Vagina (tissue), 2 donors: ENCODE measurements at regions not wholly inside any gene's neighbourhood (a gene's known extent, or its start where the extent isn't known, plus 50 kb on each side); places are given as distances from the start of the nearest gene placed in this dataset.
"Not testable (repeated sequence)": the region's sequence is repeated elsewhere in the genome, so short reads cannot be mapped to it uniquely, and the experiment has no call there.

ENCODE experiments used
- DNase-seq, 2 donors: peaks; one replicate each; pipeline ENCODE4 v3.0.0-alpha.2; 2017; ENCODE audit errors: extremely low spot score in 2 of 2
- H3K27ac ChIP-seq: fragments of 200-600 bp; sonication (generic); one replicate; pipeline ENCODE4 v1.5.1; 2019
- H3K27me3 ChIP-seq: fragments of 200-600 bp; sonication (generic); one replicate; pipeline ENCODE4 v1.5.1; 2019
- H3K36me3 ChIP-seq, 2 donors: fragments of 200-600 bp; sonication (generic); one replicate each; pipeline ENCODE4 v1.5.1; 2017 to 2019
- H3K4me1 ChIP-seq: fragments of 200-600 bp; sonication (generic); one replicate; pipeline ENCODE4 v1.5.1; 2019
- H3K4me3 ChIP-seq, 2 donors: fragments of 200-600 bp; sonication (generic); 1 replicate in 1 of 2; 2 replicates in 1 of 2; pipeline ENCODE4 v1.5.1; 2016 to 2019
- H3K9me3 ChIP-seq: fragments of 200-600 bp; sonication (generic); one replicate; pipeline ENCODE4 v1.5.1; 2019
- POLR2A ChIP-seq, 2 donors: fragments of 450-650 bp; IDR thresholded peaks; one replicate each; pipeline ENCODE4 v1.6.1; 2017; ENCODE audit warnings: antibody characterized with exemption in 2 of 2, mild to moderate bottlenecking in 2 of 2, moderate library complexity in 2 of 2
- POLR2AphosphoS5 ChIP-seq, 2 donors: sonication (generic); formaldehyde crosslinking; IDR thresholded peaks; one replicate each; pipeline ENCODE4 v1.9.0; 2017; ENCODE audit warnings: antibody characterized with exemption in 2 of 2, mild to moderate bottlenecking in 2 of 2, low read depth in 1 of 2; ENCODE audit not compliant: insufficient read depth in 1 of 2
- intact Hi-C: fragments of 100-400 bp; cut with DNase I; formaldehyde crosslinking; loops from one replicate; pipeline ENCODE4 v1.15.1; 2023
- TF ChIP-seq, protein P1 (sequence below), 3 experiments: fragments of 450-650 bp in 2 of 3; fragments of 200-600 bp in 1 of 3; sonication (generic) in 1 of 3; IDR thresholded peaks; one replicate each; pipeline ENCODE4 v1.5.1; 2017 to 2019; ENCODE audit warnings: antibody characterized with exemption in 3 of 3, mild to moderate bottlenecking in 2 of 3, moderate library complexity in 2 of 3

GRCh38 chr11:96524475-96524874 lies 134.7 kb downstream of the JRKL start:
- intact Hi-C loops = no loop called here
- Histone ChIP-seq H3K36me3 (no peaks in the 10 kb centered on the region), H3K4me3 (no peak overlapping the region)

GRCh38 chr11:96530473-96530872 lies 140.7 kb downstream of the JRKL start:
- Histone ChIP-seq H3K4me1 (no peaks in the 10 kb centered on the region), H3K27me3 (no peaks in the 10 kb centered on the region), H3K27ac (no peak overlapping the region), H3K4me3 (no peak overlapping the region), H3K36me3 (no peaks in the 10 kb centered on the region), H3K9me3 (no peaks in the 10 kb centered on the region)
- intact Hi-C loops = no loop called here
- TF ChIP-seq POLR2A (IDR thresholded peaks at IDR 0.05) (no peak), POLR2AphosphoS5 (IDR thresholded peaks at IDR 0.05; ENCODE audit: insufficient read depth in 1 of 2, low read depth in 1 of 2) (no peak)
- TF ChIP-seq, protein P1, sequence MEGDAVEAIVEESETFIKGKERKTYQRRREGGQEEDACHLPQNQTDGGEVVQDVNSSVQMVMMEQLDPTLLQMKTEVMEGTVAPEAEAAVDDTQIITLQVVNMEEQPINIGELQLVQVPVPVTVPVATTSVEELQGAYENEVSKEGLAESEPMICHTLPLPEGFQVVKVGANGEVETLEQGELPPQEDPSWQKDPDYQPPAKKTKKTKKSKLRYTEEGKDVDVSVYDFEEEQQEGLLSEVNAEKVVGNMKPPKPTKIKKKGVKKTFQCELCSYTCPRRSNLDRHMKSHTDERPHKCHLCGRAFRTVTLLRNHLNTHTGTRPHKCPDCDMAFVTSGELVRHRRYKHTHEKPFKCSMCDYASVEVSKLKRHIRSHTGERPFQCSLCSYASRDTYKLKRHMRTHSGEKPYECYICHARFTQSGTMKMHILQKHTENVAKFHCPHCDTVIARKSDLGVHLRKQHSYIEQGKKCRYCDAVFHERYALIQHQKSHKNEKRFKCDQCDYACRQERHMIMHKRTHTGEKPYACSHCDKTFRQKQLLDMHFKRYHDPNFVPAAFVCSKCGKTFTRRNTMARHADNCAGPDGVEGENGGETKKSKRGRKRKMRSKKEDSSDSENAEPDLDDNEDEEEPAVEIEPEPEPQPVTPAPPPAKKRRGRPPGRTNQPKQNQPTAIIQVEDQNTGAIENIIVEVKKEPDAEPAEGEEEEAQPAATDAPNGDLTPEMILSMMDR (IDR thresholded peaks at IDR 0.05) = no peak
- DNase-seq = no peak

More at GRCh38 chr11:96524475-96524874, 134.7 kb downstream of the JRKL start:
- H3K27ac ChIP-seq = no peak overlapping the region
- no peaks in the 10 kb centered on the region for H3K27me3 ChIP-seq
- no peak for TF ChIP-seq POLR2AphosphoS5 (IDR thresholded peaks at IDR 0.05; ENCODE audit: insufficient read depth in 1 of 2, low read depth in 1 of 2)
- TF ChIP-seq POLR2A (IDR thresholded peaks at IDR 0.05) = no peak
- TF ChIP-seq, protein P1 (IDR thresholded peaks at IDR 0.05) = no peak
- no peaks in the 10 kb centered on the region for H3K9me3 ChIP-seq
- no peak for DNase-seq
- no peaks in the 10 kb centered on the region for H3K4me1 ChIP-seq

DNA sequence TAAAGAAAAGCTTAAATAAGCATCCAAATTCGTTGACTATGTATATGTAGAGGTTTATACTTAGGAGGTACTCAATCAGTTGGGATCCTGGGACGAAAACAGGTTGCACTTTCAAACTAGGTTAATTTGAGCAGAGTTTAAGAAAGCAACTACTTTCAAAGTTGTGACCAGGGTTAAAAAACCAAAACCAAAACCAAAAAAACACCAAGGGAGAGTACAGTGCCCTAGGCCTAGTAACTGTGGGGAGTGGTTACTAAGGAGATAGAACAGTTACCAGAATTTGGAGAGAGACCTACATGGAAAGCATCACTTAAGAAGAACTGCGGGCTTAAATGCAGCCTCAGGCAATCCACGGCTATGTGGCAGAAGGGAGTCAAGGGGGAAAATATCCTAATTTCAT lies 148.3 kb downstream of the JRKL start:
- Histone ChIP-seq H3K9me3 (no peaks in the 10 kb centered on the region), H3K4me3 (no peak overlapping the region)

DNA sequence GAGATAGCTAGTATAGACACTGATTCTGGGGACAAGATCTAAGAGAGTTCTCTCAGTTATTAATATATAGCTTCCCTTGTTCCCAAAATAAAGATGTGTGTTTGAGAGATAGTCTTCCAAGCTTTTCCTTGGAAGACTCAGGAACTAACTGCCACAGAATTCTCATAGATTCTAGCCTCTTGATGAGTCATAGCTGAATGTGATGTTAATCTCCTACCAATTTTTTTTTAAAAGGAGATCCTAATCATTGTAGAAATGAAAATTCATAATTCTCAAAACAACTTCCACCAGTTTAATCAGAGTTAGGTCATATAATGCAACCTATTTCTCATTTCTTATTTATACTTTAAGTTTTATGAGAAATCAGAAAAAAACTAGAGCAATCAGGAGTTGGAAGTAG lies 148.8 kb downstream of the JRKL start:
- H3K4me1 ChIP-seq = no peaks in the 10 kb centered on the region
- no peak for DNase-seq
- TF ChIP-seq POLR2AphosphoS5 (IDR thresholded peaks at IDR 0.05; ENCODE audit: insufficient read depth in 1 of 2, low read depth in 1 of 2) = no peak
- no peak for TF ChIP-seq POLR2A (IDR thresholded peaks at IDR 0.05)
- TF ChIP-seq, protein P1 (IDR thresholded peaks at IDR 0.05) = no peak
- no peak overlapping the region for H3K27ac ChIP-seq
- no peaks in the 10 kb centered on the region for H3K27me3 ChIP-seq
- H3K4me3 ChIP-seq = no peak overlapping the region
- no peaks in the 10 kb centered on the region for H3K36me3 ChIP-seq
- no peaks in the 10 kb centered on the region for H3K9me3 ChIP-seq
- intact Hi-C loops = no loop called here

More for the DNA sequence above, 148.3 kb downstream of the JRKL start:
- intact Hi-C loops = no loop called here
- no peaks in the 10 kb centered on the region for H3K4me1 ChIP-seq
- no peak overlapping the region for H3K27ac ChIP-seq
- TF ChIP-seq, protein P1 (IDR thresholded peaks at IDR 0.05) = no peak
- TF ChIP-seq POLR2AphosphoS5 (IDR thresholded peaks at IDR 0.05; ENCODE audit: insufficient read depth in 1 of 2, low read depth in 1 of 2) (no peak), POLR2A (IDR thresholded peaks at IDR 0.05) (no peak)
- no peaks in the 10 kb centered on the region for H3K36me3 ChIP-seq
- no peak for DNase-seq
- no peaks in the 10 kb centered on the region for H3K27me3 ChIP-seq

DNA sequence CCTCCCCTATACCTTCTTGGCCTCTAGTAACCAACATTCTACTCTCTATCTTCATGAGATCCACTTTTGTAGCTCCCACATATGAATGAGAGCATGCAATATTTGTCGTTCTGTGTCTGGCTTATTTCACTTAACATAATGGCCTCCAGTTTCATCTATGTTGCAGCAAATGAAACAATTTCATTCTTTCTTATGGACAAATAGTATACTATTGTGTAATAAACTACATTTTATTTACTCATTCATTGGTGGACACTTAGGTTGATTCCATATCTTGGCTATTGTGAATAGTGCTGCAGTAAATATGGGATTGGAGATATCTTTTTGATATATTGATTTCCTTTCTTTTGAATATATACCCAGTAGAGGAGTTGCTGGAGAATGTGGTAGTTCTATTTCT lies 151.1 kb downstream of the JRKL start:
- TF ChIP-seq POLR2A (IDR thresholded peaks at IDR 0.05) = no peak
- intact Hi-C loops = no loop called here
- H3K27ac ChIP-seq = no peak overlapping the region
- H3K4me1 ChIP-seq = no peaks in the 10 kb centered on the region
- H3K36me3 ChIP-seq = no peaks in the 10 kb centered on the region
- DNase-seq = no peak
- no peak overlapping the region for H3K4me3 ChIP-seq
- H3K27me3 ChIP-seq = no peaks in the 10 kb centered on the region
- H3K9me3 ChIP-seq = no peaks in the 10 kb centered on the region

GRCh38 chr11:96543177-96543576 lies 153.4 kb downstream of the JRKL start:
- Histone ChIP-seq H3K4me1 (no peaks in the 10 kb centered on the region), H3K27me3 (no peaks in the 10 kb centered on the region), H3K4me3 (no peak overlapping the region), H3K36me3 (no peaks in the 10 kb centered on the region), H3K9me3 (no peaks in the 10 kb centered on the region), H3K27ac (no peak overlapping the region)
- no peak for DNase-seq
- TF ChIP-seq POLR2AphosphoS5 (IDR thresholded peaks at IDR 0.05; ENCODE audit: insufficient read depth in 1 of 2, low read depth in 1 of 2) (no peak), POLR2A (IDR thresholded peaks at IDR 0.05) (no peak)
- TF ChIP-seq, protein P1 (IDR thresholded peaks at IDR 0.05) = no peak
- intact Hi-C loops = no loop called here

DNA sequence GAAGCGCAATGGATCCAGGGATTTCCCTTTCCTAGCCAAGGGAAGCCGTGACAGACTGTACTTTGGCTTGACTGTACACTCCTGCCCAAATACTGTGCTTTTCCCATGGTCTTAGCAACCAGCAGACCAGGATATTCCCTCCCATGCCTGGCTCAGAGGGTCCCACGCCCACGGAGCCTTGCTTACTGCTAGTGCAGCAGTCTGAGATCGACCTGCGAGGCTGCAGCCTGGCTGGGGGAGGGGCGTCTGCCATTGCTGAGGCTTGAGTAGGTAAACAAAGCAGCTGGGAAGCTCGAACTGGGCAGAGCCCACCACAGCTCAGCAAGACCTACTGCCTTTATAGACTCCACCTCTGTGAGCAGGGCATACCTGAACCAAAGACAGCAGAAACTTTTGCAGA lies 155.4 kb downstream of the JRKL start:
- H3K36me3 ChIP-seq, H3K9me3 ChIP-seq, H3K4me1 ChIP-seq, intact Hi-C loops, H3K27ac ChIP-seq, H3K4me3 ChIP-seq, H3K27me3 ChIP-seq, DNase-seq: not testable (repeated sequence)
